ENCODE measurements at regions not wholly inside any gene's neighbourhood (a gene's known extent, or its start where the extent isn't known, plus 50 kb on each side); places are given as distances from the start of the nearest gene placed in this dataset.

DNA sequence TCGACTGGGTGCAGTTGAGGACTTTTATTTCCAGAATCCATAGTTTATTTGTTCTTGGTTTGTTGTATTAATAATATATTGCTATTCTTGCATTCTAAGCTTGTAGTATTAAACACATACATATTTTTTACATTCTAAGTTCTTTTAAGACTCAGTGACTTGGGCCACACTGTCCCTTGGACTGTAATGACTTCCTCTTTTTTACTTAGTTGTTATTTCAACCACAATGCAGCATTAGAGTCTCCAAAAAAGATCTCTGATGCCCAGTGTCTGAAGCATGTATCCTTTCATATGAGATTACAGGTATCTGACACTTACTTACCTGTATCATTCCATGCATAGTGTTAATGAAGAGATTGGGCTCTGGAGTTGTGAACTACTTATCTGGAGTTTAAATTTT lies 864.9 kb upstream of the PCDH20 start:
- no peak overlapping the region for H3K4me2 ChIP-seq (ENCODE audit: insufficient read depth, insufficient read length, low read length)
- H3K23ac ChIP-seq (ENCODE audit: insufficient read length, low read depth, low read length), result no peak overlapping the region
- Mint-ChIP-seq H3K4me1 (no peaks in the 10 kb centered on the region), H3K27ac (no peak overlapping the region), H3K4me3 (no peak overlapping the region), H3K27me3 (ENCODE audit: low read depth) (no peaks in the 10 kb centered on the region), H3K36me3 (ENCODE audit: insufficient read depth in 1 of 3, low read depth in 3 of 3) (no peaks in the 10 kb centered on the region; a peak in 1 of 7 replicates), H3K9me3 (no peaks in the 10 kb centered on the region; a peak in 1 of 5 replicates)
- no CpG with 5 or more reads among the region's 1 CpG for WGBS (ENCODE audit: extremely low coverage, insufficient read length, low lambda C conversion rate)
- H3K14ac ChIP-seq (ENCODE audit: insufficient read depth, low read length), result no peak overlapping the region
- H3K56ac ChIP-seq (ENCODE audit: insufficient read length, low read depth, low read length), result no peak overlapping the region
- no peaks in the 10 kb centered on the region for H3K79me1 ChIP-seq (ENCODE audit: insufficient read depth, low read depth, low read length, poor library complexity, severe bottlenecking)
- TF ChIP-seq, protein P1, sequence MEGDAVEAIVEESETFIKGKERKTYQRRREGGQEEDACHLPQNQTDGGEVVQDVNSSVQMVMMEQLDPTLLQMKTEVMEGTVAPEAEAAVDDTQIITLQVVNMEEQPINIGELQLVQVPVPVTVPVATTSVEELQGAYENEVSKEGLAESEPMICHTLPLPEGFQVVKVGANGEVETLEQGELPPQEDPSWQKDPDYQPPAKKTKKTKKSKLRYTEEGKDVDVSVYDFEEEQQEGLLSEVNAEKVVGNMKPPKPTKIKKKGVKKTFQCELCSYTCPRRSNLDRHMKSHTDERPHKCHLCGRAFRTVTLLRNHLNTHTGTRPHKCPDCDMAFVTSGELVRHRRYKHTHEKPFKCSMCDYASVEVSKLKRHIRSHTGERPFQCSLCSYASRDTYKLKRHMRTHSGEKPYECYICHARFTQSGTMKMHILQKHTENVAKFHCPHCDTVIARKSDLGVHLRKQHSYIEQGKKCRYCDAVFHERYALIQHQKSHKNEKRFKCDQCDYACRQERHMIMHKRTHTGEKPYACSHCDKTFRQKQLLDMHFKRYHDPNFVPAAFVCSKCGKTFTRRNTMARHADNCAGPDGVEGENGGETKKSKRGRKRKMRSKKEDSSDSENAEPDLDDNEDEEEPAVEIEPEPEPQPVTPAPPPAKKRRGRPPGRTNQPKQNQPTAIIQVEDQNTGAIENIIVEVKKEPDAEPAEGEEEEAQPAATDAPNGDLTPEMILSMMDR (conservative IDR thresholded peaks at IDR 0.05), result no peak
- H3K9me3 ChIP-seq (ENCODE audit: control insufficient read depth, low read depth, low read length), result no peaks in the 10 kb centered on the region
- H4K5ac ChIP-seq (ENCODE audit: insufficient read length, low read depth, low read length), result no peak overlapping the region
- H4K91ac ChIP-seq (ENCODE audit: insufficient read length, low read depth, low read length), result no peak overlapping the region
- no peak overlapping the region for H2AK5ac ChIP-seq (ENCODE audit: insufficient read length, low read length)
- H3T11ph ChIP-seq (ENCODE audit: low read length), result no peak overlapping the region
- no peak overlapping the region for H2BK15ac ChIP-seq (ENCODE audit: low read depth, low read length)
- H3K27me3 ChIP-seq (ENCODE audit: insufficient read depth, low read length), result no peaks in the 10 kb centered on the region
- H3K18ac ChIP-seq (ENCODE audit: insufficient read length, low read depth, low read length), result no peak overlapping the region
- no peaks in the 10 kb centered on the region for H4K20me1 ChIP-seq (ENCODE audit: control insufficient read depth, insufficient read depth, insufficient read length)
- H2AFZ ChIP-seq (ENCODE audit: low read length), result no peak overlapping the region
- no peak overlapping the region for H2BK12ac ChIP-seq (ENCODE audit: insufficient read length, low read depth, low read length)
- no peak overlapping the region for H2BK20ac ChIP-seq (ENCODE audit: low read depth, low read length, poor library complexity, severe bottlenecking)
- no peak overlapping the region for H4K8ac ChIP-seq (replicated peaks; ENCODE audit: insufficient read length, low read depth, low read length)
- no peak overlapping the region for H3K9ac ChIP-seq (ENCODE audit: extremely low read depth, insufficient read length, low read length)
- no peaks in the 10 kb centered on the region for H3K4me1 ChIP-seq (ENCODE audit: insufficient read depth, low read length)
- no peaks in the 10 kb centered on the region for H3K23me2 ChIP-seq (ENCODE audit: insufficient read length, low read depth, low read length, poor library complexity, severe bottlenecking)
- H3K4ac ChIP-seq (ENCODE audit: low read depth, low read length), result no peak overlapping the region
- no peak for DNase-seq
- no peaks in the 10 kb centered on the region for H3K79me2 ChIP-seq (ENCODE audit: insufficient read depth, low read length)
- no peak overlapping the region for H3K27ac ChIP-seq (ENCODE audit: insufficient read length, low read depth, low read length)
- no peak overlapping the region for H2BK120ac ChIP-seq (ENCODE audit: low read depth, low read length, poor library complexity, severe bottlenecking)
- no peak overlapping the region for H2BK5ac ChIP-seq (ENCODE audit: insufficient read length, low read length)
